ENCODE measurements at regions not wholly inside any gene's neighbourhood (a gene's known extent, or its start where the extent isn't known, plus 50 kb on each side); places are given as distances from the start of the nearest gene placed in this dataset.
A peak's percentile ranks its signal among the peaks of the same experiment; 100 is the strongest.

DNA sequence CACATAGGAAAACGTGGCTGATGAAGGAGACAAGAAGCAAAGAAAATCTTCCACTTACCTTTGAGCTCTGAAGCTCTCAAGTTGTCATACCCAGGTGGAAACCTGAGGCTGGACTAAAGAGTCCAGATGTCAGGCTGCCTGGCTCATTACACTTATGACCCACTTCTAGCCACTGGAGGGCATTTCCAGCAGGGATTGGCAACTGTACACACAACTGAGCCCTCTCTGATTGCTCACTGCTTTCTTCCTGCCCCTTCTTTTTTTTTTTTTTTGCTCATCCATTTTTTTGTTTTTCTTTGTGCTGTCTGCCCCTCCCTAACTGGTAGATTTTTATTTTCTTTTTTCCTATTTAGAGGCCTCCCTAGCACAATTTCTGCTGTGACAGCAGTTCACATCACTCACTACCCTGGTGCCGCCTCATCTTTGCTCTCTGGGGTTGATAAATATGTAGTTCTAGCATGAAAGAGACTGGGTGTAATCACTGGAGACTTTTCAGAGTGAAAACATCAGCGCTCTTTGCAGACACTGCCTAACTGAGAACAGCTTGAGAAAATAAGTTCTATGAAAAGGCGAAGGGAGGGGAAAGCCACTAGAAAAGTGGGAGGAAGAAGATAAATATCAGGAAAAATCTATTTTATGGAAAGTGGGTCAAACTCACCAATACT is 334.5 kb downstream of the NUF2 start:
- DNase-seq (ENCODE audit: low read depth) = no peak

DNA sequence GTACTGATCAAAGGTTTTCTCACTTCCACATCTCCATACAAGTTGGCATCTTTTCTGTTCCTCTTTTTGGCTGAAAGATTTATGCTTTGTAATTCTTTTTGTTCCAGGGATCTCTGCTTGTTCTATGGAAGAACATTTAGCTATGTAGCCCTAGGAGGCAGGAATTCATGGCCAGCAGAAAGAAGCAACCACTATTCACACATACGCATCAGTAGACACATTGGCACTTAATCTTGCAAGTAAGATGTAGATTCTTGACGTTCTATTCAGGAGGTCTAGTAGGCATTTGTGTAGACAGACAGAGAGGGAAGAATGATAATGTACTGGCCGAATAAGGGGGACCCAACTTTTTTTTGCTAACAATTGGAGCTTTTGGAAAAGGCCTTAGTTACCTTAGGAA is 336.0 kb downstream of the NUF2 start:
- DNase-seq (ENCODE audit: low read depth) = no peak

DNA sequence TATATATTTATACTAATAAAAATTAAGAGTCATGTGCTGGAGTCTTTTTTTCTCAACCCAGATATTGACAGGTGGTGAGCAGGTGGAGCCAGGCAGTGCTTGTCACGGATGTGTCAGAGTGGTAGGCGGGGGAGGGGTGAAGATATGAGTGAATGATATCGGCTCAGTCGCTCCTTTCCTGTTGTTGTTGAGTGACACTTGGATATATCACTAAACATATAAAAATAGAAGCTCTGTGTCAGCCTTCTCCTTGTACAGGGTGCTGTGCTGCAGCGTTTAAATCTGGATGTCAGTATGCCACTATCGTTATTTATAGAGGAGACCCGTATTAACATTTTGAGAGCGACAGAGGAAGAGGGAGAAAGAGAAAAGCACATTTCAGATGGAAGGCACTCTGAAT is 339.6 kb downstream of the NUF2 start:
- DNase-seq (ENCODE audit: low read depth) = no peak

DNA sequence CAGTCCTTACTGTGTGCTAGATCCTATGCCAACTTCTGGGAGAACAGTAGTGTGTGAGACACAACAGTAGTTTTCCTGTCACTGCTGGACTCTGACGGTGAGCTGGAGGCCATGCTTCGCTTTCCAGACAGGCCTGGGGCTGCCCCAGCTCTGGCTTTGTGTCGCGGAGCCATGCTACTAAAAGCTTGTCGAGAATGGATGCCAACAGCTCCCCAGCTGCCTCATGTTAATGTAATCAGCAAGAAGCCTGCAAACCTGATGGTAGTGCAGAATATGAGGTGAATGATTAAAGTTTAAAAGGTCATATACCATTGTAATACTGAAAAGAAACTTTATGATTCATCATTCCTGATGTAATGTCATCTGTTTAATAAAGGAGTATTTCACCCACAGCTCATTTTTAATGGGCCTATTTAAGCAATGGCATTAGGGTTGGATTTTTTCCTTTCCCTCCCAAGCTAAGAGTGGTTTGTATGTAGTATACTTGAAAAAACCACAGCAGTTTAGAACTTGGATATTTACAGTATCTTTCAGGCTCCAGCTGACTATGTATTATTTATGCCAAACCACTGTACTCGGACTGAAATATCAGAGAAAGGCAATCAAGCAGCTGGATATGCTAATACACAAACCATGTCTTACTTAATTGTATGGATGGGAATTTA is 343.0 kb downstream of the NUF2 start:
- no peak for DNase-seq (ENCODE audit: low read depth)

DNA sequence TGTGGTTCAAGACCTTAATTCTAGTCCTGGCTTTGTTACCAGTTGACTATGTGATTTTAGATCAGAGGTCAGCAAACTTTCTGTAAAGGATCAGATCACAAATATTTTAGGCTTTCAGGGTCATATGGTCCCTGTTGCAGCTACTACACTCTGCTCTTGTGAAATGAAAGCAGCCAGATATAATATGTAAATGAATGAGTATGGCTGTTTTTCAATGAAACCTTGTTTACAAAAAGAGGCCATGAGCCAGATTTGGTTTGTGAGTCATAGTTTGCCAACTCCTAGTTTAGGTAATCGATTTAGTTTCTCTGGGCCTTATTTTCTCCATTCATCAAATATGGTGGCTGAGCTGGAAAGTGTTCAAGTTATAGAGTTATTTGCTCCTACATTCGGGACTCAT is 346.7 kb downstream of the NUF2 start:
- DNase-seq (ENCODE audit: low read depth) = peak; percentile 41

DNA sequence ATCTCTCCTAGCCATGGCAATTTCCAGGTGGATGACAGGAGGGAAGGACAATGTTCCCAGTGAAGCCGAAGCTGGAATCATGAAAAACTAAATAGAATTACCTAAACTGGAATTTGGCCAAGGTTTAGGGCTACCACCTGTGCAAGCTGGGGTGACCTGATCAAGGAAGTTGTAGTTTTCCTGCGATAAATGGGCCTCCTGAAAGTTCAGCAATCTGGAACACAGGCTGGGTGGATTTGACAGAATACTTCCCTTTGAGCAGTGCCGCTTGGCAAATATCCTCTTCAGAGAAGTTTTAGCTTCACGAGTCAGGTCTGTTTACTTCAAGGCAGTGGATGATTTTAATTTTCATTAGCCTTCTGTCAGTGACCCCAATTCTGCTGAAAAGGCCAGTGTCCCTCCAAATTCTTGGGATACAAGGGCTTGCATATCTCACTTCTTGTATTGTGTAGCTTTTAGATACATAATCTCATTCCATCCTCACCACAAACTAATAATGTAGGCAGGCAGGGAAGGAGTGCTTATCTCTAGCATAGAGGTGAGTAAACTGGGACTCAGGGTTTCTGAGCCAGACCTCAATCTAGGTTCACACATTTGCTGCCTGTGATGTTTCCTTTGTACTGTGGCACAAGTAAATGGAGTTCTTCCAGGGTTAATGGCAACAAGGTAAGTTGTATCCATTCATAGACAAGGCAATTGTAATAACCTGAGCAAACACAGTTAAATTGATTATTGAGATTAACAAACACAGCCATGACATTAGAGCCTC is 349.4 kb downstream of the NUF2 start:
- DNase-seq (ENCODE audit: low read depth) = no peak

DNA sequence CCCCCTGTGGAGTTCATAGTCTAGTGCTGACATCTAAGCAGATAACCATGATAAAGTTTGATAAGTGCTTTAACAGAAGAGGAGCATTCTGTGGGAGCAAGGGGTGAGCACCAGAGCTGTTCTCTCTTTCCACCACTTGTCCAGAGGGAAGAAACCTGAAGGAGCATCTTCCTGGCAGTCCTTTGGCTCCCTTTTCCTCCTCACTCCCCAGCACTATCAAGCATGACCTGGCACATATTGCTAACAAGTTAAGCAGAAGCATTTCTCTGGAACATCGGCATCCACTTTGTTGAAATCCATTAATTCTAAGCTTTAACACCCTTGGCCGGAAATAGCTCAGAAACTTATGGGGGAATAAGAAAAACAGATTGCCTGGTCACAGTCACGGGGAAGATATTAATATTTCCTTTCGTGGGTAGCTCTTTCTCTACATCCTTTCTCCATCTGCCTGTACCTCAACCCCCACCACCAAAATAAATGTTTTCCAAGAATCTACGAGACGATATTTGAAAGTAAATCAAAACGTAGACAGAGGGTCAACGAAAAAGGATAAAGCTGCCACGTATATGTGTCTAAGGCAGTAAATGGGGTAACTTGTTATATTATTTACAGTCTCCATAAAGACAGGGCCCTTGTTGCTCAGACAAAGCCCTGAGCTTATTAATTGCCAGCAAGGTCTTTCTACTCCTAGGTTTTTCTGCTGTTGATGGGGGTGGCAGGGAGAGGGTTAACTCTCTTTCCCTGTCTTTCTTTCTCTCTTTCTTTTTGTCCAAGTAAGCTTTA is 351.4 kb downstream of the NUF2 start:
- DNase-seq (ENCODE audit: low read depth) = no peak

DNA sequence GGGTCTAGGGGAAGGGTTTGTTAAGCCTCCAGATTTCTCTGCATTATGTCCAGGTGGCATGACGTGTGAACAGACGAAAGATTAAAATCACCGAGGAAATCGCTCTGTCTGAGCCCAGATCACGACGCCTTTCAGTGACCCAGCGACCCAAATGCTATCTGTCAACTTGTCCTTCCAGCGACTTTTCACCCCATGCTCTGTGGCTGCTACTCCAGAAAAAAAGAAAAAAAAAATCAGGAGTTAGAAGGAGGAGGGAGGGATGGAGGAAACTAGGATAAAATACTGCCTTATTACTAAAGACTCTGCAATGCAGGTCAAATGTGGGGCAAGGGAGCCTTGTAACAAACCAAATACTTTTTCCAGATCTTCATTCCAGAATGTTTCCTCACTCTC is 352.0 kb downstream of the NUF2 start:
- DNase-seq (ENCODE audit: low read depth) = peak; percentile 39

DNA sequence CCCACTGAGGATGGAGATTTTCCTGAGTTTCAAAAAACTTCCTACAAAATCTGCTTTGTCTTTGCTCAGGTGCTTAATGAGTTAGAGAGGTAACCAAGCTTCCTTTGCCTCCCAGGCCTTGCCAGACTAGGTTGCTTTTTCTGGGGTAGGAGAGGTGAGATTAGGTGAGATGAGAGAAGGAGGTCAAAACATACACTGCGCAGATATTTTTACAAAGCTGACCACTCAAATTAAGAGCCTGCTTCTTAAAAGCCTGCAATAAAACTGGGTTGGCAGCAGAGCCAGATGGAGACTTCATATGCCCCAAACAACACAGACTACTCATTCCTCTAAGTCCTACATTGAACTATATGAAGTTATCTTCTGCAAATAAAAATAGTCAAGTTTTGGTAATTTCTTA is 352.5 kb downstream of the NUF2 start:
- no peak for DNase-seq (ENCODE audit: low read depth)

DNA sequence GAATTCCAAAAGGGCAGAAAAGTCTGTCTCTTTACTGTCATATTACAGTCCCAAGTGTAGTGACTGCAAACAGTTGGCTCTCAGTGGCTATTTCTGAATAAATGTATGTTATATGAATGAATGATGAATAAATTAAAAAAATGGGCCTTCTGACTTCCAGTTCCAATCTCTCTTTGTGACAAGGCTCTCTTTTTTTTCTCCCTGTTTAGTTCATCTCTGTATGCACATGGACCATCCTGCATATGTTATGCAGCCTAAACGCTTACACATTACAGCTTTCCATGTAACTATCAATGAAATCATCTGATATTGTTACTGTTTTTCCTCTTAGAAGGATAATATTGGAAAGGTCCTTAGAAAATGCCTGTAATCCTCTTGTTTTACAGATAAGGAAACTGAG is 363.0 kb downstream of the NUF2 start:
- DNase-seq (ENCODE audit: low read depth) = no peak

DNA sequence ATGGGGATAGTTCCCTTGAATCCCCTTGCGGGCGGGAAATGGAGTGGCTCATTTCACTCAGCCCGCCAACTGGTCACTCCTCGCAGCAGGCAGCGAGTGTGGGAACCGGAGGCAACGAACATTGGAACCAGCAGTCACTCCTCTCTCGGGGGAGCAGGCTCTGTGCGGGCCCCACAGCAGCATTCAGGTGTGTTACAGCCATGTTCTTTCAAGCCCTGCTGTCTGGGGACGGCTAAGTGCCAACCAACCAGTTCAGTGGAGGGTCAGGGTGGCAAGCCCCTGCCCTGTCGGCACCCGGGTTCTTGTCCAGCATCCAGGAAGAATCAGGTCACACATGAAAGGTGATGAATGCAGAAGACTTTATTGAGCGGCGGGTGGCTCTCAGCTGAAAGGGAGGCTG is 370.5 kb downstream of the NUF2 start:
- DNase-seq (ENCODE audit: low read depth) = no peak

DNA sequence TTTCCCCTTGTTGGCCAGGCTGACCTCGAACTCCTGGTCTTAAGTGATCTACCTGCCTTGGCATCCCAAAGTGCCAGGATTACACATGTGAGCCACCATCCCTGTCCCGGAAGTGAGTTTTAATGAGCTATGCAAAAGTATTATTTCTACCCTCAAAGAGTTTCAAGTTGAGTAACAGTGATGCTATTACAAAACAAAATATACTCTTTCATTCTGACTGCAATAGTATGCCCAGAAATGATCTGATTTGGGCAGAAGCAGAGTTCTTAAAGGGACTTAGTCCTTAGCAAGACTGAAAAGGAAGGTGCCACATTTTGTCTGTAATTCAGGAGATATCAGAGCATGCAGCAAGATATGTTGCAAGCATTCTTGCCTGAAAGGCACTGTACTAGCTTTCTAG is 375.4 kb downstream of the NUF2 start:
- DNase-seq (ENCODE audit: low read depth) = peak; percentile 68

DNA sequence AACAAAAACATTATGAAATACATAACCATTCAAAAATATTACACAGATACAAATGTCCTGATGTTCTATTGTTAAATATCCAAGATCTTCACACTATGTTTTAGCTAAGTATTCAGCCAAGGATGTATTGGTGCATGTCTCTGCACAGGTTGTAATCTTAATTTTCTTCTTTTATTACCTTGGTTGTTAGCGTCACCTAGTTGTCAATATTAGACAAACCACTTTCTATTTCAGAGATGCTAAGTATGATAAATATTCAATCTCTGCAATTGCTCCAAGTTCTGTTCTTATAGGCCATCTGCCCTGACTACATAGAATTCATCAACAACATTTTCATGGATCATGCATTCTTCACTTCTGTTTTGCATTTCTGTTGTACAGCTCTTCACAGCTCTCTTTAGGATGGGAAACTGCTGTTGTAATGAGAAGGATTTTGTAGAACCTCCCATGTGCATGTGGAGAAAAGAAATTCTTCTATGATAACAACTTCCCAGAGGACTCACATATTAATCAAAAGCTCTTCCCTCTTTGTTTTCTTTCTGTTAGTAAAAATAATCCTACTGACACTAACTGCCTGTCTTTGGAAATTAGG is 380.1 kb downstream of the NUF2 start:
- DNase-seq (ENCODE audit: low read depth) = no peak

DNA sequence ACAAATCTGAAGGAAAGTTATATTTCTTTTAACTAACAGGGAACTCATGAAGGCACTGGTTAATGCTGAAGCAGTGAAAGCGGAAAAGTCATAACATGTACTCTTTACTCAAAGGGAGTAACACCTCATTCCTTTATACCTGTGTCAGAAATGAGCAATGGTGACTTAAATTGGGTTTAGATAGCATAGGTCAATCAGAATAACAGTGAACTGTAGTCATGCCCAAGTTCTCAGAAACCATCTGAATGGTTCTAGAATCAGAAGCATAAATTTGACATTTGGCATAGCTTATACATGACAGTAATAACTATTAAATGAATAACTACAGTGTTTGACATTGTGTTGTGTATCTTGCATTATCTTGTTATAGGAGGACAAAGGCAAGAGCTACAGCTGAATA is 382.0 kb downstream of the NUF2 start:
- DNase-seq (ENCODE audit: low read depth) = no peak

DNA sequence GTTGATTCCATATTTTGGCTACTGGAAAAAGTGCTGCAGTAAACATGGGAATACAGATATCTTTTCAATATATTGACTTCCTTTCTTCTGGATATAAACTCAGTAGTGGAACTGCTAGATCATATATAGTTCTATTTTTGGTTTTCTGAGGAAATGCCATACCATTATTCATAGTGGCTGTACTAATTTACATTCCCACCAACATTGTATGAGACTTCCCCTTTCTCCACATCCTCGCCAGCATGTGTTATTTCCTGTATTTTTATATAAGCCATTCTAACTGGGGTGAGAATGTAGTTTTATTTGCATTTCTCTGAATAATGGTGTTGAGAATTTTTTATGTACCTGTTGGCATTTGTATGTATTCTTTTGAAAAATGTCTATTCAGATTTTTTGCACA is 385.2 kb downstream of the NUF2 start:
- no peak for DNase-seq (ENCODE audit: low read depth)

DNA sequence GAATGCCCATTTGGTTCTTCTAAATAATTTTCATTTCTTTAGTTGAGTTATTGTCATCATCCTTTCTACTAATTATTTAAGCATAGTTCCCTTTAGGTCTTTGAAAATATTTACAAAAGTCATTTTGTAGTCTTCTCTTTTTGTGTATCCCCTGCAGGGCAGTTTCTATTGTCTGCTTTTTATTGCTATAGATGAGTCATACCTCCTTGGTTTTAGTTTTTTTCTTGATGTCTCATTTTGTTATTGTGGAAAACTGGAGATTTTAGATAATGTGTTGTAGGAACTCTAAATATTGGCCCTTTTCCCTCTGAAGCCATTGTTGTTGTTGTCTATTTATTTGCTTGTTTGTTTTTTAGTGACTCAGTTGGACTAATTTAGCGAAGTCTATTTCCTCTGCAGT is 387.9 kb downstream of the NUF2 start:
- no peak for DNase-seq (ENCODE audit: low read depth)

DNA sequence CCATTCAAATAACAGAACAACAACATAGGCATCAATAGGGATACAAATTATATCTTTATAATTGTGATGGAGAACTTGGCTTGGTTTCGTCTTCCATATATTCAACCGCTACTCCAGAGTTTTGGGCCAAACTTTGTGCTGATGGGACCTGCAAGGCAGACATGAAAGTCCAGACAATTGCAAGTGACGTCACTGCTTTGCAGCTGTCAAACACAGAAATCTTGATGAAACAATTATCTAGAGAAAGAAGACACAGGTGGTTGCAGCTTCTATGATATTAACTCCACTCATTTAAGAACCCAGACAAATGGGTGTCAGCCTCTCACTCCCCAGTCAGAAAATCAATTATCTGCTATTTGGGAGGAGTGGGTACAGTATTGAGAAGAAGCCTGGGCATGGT is 390.6 kb downstream of the NUF2 start:
- DNase-seq (ENCODE audit: low read depth) = no peak

DNA sequence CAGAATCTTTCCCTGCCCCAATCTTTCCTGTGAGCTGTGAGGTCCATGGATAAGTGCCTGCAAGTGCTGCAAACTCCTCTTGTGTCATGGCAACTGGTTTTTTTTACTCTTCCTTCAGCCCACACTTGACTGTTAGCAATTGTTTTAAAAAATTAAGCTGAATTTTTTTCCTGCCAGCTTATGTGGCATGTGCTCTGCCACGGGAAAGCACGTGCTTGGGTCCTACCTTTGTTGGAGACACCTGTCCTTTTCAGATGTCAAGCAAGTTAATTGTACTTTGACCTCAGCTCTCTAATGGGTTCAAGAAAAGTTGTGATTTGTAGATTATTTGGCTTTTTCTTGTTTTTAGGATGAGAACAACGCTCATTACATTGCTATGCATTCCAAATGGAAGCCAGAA is 398.5 kb downstream of the NUF2 start:
- no peak for DNase-seq (ENCODE audit: low read depth)

DNA sequence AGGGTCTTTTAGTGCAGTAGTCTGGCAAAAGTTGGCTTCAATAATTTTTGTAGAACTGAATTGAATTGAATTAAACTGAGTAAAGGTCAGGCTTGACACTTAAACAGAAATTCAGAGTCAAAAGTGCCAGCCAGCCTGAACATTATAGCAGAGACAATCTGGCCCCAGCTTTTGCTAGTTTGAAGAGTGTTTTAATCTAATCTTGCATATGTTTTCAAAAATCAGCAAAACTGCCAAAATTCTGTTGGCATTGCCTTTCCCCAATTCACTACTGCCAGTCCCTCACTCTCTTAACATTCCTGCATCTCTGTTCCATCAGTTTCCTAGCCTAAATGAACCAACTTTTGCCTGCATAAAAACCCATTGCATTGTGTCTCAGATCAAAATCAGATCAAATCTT is 403.8 kb downstream of the NUF2 start:
- DNase-seq (ENCODE audit: low read depth) = no peak

DNA sequence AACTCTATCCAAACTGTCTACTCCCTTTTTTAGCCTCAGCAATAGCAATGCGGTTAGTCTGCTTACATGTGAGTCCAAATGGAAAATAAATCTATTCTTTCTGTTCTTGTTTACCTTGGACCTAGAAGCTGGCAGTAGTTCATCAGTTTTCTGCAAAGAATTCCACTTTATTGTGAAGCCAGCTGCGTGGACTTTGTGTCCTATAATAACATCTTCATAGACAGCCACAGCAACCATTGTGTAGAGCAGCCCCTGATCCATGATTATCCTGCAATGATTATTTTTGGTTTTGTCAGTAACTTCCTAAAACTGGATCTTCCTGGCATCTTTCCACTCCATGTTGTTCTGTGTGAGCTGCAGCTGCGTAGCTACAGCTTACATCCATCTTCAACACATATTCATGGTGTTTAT is 408.7 kb downstream of the NUF2 start:
- DNase-seq (ENCODE audit: low read depth) = peak; percentile 78

DNA sequence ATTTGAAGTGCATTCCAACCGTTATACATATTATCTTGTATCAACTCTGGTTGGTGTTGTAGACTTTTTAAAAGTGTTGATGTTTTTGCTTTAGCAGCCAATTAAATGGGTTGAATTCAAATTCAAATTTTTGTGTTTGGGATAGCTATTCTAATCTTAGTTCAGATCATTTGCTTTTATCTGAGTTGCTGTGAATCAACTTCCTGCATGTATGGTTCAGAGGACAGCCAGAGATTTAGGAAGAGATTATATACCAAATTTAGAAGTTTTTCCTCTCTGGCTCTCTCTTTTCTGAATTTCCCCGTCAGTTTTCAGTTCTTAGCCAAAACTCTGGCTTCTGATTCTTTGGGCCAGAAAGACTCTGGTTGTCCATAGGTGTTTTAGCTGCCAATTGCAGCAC is 415.5 kb downstream of the NUF2 start:
- no peak for DNase-seq (ENCODE audit: low read depth)

DNA sequence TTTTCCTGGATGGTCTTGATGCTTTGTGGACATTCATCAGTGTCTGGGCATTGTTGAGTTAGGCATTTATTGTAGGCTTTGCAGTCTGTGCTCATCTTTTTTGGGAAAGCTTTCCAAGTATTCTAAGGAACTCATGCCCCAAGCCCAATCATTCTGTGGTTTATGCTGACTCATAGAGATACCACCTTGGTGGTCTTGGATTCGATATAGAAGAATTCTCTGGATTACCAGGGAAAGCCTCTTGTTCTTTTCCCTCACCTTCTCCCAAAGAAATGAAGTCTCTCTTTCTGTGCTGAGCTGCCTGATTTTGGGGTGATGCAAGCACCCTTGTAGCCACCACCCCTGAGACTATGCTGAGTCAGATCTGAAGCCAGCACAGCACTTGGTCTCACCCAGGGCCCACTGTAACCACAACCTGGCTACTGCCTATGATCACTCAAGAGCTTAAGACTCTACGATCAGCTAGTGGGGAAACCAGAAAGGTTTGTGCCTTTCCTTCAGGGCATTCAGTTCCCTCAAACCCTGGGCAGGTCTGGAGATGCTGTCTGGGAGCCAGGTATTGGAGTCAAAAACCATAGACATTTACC is 422.6 kb downstream of the NUF2 start:
- no peak for DNase-seq (ENCODE audit: low read depth)
